Activated naive CD4-positive, alpha-beta T cell treated with Interleukin-2 at 50 U/mL for 16 hours (primary cell): ENCODE measurements at regions not wholly inside any gene's neighbourhood (a gene's known extent, or its start where the extent isn't known, plus 50 kb on each side); places are given as distances from the start of the nearest gene placed in this dataset.
"Not testable (repeated sequence)": the region's sequence is repeated elsewhere in the genome, so short reads cannot be mapped to it uniquely, and the experiment has no call there.

Source experiments
- DNase-seq: peaks from one replicate; pipeline ENCODE4 v3.0.0-alpha.2; 2020

DNA sequence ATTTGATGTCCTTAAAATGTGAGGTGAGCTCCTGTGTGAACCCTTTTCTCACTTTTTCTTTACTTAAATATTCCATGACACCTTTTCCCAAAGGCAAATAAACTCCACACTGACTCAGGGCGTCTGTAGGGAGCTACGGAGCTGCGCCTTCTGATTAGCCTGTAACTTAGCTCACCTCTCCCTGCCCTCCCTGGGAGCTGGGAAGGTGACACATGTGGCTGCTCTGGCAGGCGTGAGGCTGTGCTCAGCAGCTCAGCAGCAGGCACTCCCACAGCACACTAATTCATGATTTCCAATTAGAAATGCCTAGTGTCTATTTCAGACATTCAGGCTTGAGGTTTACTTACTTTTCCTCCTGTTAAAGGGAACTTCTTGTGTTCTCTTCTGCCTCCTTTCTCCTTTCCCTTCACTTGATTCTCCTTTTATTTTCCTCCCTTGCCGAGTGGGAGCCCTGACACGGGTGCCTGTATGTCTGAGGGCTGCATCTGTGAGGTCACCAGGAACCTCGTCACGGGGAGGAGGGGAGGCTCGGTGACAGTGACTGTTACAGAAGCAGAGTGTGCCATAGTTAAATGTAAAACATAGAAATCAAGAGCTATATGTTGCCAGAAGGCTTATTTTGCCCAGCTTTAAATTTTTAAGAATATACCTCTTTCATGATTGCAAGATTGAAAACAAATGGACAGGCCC is 437.1 kb downstream of the DCDC2C start:
- DNase-seq = no peak

DNA sequence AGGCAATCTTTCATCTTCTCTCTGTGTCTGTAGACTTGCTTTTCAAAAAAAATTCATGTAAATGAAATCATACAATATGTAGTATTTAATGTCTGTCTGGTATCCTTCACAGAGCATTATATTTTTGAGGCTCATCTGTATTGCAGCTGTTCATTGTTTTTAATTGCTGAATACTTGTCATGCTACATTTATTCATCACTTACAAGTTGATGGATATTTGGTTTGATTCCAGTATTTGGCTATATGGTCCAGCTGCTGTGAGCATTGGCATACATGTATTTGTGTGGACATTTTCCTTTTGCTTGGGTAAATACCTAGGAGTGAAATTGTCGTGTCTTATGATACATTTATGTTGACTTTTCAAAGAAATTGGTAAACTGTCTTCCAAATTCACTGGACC is 441.4 kb downstream of the DCDC2C start:
- DNase-seq = no peak

DNA sequence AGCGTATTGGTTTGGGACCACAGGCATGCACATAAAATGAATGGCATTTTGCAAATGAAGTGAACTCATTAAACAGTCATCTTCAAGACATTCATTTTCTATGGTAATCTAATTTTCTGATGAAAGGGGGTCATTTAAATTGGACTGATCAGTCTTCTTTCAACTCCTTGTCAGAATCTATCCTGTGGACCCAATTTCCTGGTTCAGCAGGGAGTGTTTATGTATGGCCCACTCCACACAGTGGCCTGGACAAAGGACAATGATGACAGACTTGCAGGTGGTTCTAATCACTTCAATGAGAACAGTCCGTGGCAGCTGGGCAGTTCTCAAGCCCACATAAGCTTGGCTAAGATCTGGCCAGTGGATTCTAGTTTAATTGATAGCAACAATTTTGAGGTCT is 448.1 kb downstream of the DCDC2C start:
- DNase-seq = no peak

DNA sequence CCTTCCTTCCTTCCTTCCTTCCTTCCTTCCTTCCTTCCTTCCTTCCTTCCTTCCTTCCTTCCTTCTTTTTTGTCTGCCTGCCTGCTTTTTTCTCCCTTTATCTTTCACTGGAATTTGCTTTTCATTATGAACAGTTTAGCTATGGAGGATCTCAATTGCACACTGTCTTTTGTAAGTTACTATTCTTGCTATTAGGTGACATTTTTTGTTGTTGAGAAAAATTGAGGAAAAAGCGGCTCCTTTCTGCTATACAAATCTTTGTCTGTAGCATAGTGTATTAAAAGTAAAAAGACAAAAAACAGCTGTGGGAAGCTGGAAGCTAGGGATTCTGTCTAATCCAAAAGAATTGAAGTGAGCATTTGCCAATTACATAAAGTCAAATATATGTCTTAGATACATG is 448.7 kb downstream of the DCDC2C start:
- DNase-seq = no peak

DNA sequence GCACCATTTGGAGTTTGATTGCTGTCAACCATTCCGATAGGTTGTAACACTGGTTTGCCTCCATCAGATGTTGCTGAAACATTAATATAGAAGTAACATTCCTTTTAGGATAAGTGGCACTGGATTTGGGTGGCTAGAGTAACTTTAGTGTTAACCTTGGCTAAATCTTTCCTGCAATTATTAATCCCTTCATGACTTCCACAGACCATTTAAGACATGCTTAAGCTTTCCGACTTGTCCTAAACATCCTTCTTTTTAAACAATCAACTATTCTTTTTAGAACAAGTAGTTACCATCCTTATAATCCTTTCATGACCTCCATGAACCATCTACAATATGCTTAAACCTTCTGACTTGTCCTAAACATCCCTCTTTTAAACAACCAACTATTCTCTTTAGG is 465.5 kb downstream of the DCDC2C start:
- no peak for DNase-seq

DNA sequence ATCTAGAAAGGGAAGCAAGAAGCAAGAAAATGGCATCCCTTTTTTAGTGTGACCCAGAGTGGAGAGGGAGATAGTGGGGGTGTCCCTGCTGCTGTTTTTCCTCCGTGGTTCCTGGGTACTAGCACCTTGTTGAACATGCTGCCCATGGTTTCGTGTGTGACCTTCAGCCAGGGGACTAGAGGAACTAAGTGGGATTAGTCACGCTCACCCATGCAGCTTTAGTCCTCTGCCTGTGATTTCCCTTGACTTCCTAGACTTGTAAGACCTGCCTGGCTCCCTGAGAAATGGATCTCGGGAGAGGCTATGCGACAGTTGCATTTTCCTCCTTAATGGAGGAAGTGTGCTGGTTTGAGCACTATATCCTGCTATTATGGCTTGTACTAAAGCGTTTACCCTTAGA is 471.4 kb downstream of the DCDC2C start:
- no peak for DNase-seq

DNA sequence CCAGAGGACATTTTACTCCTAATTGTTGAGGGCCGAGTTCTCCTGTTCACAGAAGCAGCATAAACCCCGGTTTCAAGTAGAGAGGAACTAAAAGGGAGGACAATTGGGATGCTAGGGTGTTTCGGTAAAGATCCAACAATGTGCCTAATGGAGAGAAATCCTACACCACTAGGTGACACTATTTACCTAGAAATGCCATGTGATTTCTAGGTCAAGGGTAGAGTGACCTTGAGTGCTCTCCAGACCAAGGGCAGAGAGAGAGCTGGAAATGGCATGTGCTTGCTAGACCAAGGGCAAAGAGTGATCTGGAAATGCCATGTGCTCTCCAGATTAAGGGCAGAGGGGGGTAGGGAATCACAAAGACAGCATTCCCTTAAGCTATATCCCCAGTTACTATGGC is 472.0 kb downstream of the DCDC2C start:
- DNase-seq = no peak

DNA sequence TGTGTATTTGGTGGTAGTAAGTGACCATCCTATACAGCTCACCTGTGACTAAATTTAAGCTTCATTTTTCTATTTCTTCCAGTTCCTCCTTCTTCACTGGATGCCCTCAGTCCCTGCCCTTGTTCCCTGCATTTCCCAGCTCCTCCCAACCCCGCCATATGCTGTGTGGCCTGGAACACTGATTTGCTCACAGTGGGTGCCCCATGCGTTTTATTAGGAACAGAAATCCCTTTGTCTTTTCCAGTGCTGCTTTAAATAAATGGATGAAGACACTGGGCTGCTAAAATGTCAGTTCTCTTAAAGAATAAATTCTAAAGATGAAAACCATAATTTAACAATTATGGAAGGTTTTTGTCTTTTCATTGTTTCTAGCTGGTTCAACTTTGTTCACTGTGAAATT is 477.3 kb downstream of the DCDC2C start:
- DNase-seq = no peak

DNA sequence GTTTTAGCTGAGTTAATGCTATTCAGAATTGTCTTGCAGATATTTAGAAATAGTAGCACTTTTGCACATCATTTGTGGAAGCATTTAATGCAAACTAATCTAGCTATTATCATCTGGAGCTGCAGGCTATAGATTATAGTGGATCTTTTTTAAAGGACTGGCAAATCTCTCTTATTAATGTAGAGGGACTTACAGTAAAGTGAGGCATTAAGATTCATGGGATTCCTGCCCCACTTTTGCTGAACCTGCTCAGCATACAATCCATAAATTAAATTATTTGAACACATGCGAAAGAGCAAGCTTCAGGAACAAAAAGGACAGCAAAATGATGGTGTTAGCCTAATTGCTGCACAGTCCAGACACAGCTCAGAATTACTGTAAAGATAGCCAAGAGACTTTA is 477.7 kb downstream of the DCDC2C start:
- DNase-seq = no peak

DNA sequence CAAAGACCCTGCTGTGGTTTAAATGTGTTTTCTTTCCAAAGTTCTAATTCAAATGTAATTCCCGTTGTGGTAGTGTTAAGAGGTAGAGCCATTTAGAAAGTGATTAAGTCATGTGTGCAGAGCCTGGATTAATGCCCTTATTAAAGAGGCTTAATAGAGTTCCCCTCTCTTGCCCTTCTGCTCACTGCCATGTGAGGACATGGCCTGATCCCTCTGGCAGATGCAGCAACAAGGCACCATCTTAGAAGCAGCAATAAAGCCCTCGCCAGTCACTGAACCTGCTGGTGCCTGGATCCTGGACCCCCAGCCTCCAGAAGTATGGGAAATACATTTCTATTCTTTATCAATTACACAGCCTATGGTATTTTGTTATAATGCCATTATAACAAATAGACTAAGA is 485.2 kb downstream of the DCDC2C start:
- no peak for DNase-seq

DNA sequence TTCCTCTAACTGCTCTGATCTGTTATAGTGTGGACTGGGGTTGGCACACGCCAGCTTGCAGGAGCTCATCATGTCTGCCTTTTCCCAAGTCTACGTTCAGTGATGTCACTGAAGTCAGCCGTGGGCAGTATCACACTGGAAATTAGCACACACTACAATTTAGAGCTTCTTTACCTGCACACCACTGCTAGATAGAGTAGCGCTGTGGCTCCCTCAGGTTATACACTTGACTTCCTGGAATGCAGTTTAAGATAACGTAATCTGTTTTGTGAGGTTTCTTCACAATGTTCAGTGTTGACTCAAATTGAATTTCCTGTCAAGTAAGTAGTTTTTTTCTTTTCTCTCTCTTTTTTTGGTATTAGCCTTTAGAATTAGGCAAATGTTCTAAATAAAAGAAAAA is 487.2 kb downstream of the DCDC2C start:
- no peak for DNase-seq

DNA sequence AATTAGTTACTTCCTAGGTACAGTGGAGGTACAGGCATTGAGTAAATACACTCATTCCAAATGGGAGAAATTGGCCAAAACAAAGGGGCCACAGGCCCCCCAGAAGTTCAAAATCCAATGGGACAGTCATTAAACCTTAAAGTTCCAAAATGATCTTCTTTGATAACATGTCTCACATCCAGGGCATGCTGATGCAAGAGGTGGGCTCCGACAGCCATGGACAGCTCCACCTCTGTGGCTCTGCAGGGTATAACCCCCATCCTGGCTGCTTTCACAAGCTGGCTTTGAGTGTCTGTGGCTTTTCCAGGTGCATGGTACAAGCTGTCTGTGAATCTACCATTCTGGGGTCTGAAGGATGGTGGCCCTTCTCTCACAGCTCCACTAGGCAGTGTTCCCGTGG is 488.7 kb downstream of the DCDC2C start:
- DNase-seq = no peak

DNA sequence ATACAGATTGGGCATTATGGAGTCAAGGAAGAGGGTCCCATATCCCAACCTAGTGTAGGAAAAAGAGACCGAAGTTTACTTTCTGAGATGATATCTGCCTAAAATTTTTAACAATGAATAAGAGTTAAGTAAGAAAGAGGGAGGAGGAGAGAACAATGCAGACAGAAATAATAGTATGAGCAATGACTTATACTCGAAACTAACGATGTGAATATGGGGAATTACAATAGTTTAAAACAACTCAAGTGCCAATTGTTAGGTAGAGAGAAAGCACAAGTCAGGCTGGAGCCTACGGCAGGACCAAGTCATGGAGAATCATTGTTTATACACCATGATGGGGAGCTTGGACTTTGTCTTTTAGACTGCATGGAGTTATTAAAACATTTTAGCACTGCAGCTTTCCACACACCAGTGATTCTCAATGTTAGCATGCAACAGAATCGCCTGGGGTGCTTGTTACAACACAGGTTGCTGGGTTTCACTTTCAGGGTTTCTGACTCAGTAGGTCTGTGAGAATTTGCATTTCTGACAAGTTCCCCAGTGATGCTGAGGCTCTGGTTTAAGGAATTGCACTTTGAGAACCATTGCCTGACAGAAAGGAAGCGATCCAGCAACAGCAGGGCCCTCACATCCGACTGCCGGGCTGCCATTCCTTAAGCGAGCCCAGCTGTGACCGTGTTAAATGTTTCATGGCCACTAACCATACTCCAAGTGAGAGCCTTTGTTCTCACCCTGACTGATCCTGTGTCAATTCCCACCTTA is 511.2 kb downstream of the DCDC2C start:
- DNase-seq = no peak

DNA sequence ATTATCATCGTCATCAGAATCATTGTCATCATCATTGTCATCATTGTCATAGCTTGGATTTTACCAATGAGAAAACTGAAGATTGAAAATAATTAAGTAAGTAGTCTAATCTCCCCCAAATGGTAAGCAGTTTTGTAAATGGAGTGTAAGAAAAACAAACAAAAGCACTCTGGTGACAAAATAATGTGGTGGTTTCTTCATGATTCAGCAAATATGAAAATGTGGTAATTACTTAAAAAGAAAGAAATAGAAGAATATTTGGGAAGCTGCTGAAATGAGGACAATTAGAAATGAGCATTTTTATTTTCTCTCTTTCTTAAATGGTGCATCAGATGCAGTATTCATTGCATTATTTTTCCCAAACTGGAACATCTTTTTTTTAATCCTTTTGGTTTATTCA is 514.4 kb downstream of the DCDC2C start:
- DNase-seq = no peak

DNA sequence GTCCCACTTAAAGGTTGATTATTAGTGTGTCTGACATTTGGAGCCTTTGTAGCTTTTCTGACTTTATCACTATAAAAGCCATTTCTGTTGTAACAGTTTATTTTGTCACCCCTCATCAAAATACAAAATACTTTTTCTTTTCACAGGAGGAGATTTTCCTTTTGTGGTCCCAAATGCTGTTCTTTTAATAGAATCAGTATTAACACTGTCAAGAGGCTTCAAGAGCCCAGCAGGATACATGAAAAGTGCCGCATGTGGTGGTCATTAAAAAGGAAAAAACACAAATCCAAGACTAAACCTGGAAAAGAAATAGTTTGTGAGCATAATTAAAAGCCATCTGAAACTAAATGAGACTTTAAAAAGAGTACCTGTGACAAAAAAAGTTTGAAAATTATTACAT is 515.7 kb downstream of the DCDC2C start:
- DNase-seq = no peak

DNA sequence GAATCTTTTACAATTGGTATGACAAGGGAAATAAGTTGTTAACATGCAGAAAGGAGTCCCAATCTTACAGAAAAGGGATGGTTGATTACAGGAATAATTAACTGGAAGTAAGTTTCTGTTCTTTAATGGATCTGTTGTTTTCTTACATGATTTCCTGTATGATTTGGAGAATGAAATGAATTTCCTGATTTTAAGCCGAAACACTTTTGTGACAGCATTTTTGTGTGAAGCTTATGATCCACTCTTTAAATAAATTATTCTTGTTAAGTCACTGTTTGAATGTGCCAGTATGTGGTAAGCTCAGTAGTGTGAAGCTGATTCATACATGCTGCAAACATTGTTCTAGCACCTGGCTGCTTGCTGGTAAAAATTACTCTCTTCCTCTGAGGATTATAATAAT is 516.2 kb downstream of the DCDC2C start:
- DNase-seq = no peak

DNA sequence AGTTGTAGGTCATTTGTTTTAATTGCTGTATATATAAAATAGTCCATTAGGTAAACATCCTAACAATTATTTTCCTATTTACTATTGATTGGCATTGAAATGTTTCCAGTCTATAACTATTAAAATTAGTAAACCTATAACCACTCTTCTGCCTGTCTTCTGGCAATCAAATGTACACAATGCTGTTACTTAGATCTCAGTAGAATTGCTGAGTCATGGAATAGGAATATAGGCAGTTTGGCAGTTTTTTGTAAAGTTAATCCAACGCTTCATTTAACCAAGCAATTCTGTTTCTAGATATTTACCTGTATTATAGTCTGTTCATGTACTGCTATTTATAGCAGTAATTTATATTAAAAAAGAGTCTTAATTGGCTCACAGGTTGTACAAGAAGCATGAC is 518.1 kb downstream of the DCDC2C start:
- DNase-seq = no peak

DNA sequence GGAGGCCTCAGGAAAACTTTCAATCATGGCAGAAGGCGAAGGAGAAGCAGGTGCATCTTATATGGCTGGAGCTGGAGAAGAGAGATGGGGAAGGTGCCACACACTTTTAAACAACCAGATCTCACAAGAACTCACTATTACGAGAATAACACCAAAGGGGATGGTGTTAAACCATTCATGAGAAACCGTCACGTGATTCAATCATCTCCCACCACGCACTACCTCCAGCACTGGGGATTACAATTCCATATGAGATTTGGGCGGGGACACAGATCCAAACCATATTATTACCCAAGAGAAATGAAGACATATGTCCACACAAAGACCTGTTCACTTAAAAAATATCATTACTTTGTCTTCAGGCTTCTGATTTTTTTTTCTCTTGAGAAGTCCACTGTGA is 518.5 kb downstream of the DCDC2C start:
- DNase-seq = no peak

DNA sequence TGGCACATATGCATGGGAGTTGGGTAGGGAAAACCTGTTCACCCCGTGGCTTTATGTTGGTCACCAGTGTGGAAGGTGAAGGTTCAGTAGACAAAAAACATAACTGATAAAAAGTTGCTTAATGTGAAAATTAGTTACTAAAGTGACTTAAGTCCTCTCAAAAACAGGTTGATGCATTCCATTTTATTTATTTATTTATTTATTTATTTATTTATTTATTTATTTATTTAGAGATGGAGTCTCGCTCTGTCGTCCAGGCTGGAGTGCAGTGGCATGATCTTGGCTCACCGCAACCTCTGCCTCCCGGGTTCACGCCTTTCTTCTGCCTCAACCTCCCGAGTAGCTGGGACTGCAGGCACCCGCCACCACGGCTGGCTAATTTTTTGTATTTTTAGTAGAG is 541.0 kb downstream of the DCDC2C start:
- not testable (repeated sequence) for DNase-seq

DNA sequence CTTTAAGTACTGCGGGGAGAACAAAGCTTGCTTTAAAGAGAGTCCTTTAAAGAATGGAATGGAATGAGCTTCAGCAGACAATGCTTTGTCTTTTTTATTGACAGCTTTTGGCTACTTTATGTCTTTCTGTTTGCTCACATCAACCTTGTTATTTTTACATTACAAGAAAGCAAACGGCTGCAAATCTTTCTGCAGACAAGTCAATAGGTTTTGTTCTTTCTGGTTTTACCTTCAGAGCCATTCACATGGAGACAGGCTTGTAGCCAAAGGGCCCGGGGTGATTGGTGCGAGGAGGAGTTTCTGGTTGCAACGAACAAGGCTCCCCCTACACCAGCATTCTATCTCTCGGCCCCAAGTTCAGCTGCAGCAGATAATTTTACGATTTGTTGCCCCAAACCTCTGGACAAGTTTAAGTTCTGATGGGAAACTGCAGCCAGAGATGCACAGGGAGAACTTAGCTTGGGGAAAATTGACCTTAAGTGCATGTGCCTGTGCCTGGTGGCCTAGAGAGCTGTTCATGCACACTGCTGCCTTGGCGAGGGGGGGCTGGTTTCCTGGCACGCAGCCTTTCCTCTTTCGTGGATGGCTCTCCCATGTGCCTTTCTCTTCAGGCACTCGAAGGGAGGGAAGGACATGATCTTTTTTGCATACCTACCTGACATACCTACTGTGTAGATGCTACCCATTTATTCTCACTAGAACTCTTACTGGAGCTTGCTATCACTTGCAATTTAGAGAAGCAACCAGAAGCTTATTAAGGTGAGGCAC is 543.2 kb downstream of the DCDC2C start:
- DNase-seq = no peak

DNA sequence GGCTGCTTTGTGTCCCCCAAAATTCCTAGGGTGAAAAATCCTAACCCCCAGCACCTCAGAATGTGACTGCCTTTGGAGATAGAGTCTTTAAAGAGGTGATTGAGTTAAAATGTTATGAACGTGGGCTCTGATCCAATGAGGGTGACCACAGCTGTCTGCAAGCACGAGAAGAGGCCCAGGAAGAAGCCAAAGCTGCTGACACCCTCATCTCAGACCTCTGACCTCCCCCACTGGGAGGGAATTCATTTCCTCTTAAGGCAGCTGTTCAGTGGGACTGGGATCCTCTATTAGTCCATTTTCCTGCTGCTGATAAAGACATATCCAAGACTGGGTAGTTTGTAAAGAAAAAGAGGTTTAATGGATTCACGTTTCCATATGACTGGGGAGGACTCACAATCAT is 544.4 kb downstream of the DCDC2C start:
- DNase-seq = no peak

DNA sequence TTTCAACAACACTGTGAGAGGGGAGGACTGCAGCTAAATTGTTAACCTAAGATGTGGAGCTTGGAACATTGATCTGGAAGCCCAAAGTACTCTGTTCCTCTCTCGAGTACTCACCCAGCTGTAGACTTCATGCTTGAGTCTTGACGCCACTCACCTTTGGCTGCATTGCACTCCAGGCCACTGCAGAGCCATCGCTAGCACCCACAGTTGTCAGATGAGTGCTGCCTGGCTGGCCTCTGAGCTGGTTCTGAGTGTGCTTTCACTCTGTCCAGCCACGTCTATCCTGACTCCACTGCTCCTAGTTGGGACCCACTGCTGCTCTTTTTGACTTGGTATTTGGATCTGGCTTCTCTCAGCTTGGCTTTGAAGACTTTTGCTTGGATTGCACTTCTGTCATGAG is 552.1 kb downstream of the DCDC2C start:
- no peak for DNase-seq

DNA sequence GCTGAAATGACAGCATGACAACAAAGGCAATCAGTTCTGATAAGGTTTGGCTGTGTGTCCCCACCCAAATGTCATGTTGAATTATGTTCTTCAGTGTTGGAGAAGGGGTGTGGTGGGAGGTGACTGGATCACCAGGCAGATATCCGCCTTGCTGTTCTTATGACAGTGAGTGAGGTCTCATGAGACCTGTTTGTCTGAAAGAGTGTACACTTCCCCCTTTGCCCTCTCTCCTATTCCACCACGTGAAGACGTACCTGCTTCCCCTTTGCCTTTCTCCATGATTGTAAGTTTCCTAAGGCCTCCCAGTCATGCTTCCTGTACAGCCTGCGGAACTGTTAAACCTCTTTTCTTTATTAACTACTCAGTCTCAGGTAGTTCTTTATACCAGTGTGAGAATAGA is 553.0 kb downstream of the DCDC2C start:
- no peak for DNase-seq

DNA sequence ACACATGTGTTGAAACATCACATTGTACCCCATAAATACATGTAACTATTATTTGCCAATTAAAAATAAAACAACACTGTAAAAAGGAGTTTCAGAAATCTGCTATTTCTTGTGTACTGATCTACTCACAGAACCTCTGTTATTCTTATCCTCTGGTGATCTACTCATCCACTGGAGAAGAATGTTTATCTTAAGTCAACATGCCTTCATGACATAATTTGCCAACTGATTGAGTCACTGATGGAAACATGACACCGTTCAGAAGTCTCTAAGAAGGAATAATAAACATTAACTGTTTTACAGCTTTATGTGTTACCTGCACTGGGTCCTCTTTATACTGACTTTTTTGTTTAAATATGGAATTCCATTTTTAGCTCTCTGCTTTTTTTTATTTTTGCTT is 555.2 kb downstream of the DCDC2C start:
- DNase-seq = no peak
